Upper lobe of left lung (tissue), 6 donors: ENCODE measurements at regions not wholly inside any gene's neighbourhood (a gene's known extent, or its start where the extent isn't known, plus 50 kb on each side); places are given as distances from the start of the nearest gene placed in this dataset.

ENCODE experiments used
- ATAC-seq, 2 donors: fragments of 200-7000 bp; cut with Tn5 transposase; one replicate each; pipeline ENCODE4 v1.9.1; 2022; ENCODE audit warnings: mild to moderate bottlenecking in 2 of 2, moderate library complexity in 2 of 2; ENCODE audit not compliant: low FRiP score in 2 of 2
- DNase-seq, 2 donors: peaks; one replicate each; pipeline ENCODE4 v3.0.0-alpha.2; 2019 to 2020
- H3K27ac ChIP-seq, 4 donors: fragments of 200-600 bp; sonication (generic); one replicate each; pipeline ENCODE4 v1.5.1; 2016 to 2019
- H3K27me3 ChIP-seq, 4 donors: fragments of 200-600 bp; sonication (generic); one replicate each; pipeline ENCODE4 v1.5.1; 2017 to 2019
- H3K36me3 ChIP-seq, 4 donors: fragments of 200-600 bp; sonication (generic); one replicate each; pipeline ENCODE4 v1.5.1; 2016 to 2019
- H3K4me1 ChIP-seq, 4 donors: fragments of 200-600 bp; sonication (generic); one replicate each; pipeline ENCODE4 v1.5.1; 2018 to 2019
- H3K4me3 ChIP-seq, 4 donors: fragments of 200-600 bp; sonication (generic); one replicate each; pipeline ENCODE4 v1.5.1; 2017 to 2019; ENCODE audit warnings: mild to moderate bottlenecking in 2 of 4, moderate library complexity in 1 of 4
- H3K9me3 ChIP-seq, 4 donors: fragments of 200-600 bp; sonication (generic); one replicate each; pipeline ENCODE4 v1.5.1; 2018 to 2019
- CTCF ChIP-seq, 6 experiments: fragments of 450-650 bp in 4 of 6; fragments of 200-600 bp in 2 of 6; sonication (generic) in 2 of 6; IDR thresholded peaks; one replicate each; pipeline ENCODE4 v1.5.1; 2016 to 2019; ENCODE audit warnings: antibody characterized with exemption in 6 of 6
- EP300 ChIP-seq, 4 donors: sonication (generic); formaldehyde crosslinking; IDR thresholded peaks; one replicate each; pipeline ENCODE4 v1.5.1; 2017; ENCODE audit warnings: antibody characterized with exemption in 4 of 4, control low read depth in 2 of 4
- POLR2A ChIP-seq, 4 donors: fragments of 450-650 bp; IDR thresholded peaks; one replicate each; pipeline ENCODE4 v1.5.1; 2016 to 2017; ENCODE audit warnings: antibody characterized with exemption in 4 of 4, mild to moderate bottlenecking in 2 of 4
- POLR2AphosphoS5 ChIP-seq, 2 donors: sonication (generic); formaldehyde crosslinking; IDR thresholded peaks; one replicate each; pipeline ENCODE4 v1.5.1; 2017; ENCODE audit warnings: antibody characterized with exemption in 2 of 2
- WGBS, 2 donors: methylation state at CpG; one replicate each; pipeline ENCODE4 v1.1.5; 2017 to 2018; 5-methylcytosine and 5-hydroxymethylcytosine counted together
- donor health status: DM: no; HTN: no; CAD: no; lungs with moderate emphysema.
- donor health status: DM: no; HTN: yes; CAD: no; lungs with severe emphysema.

- 92 to 95% methylated on average over 5 to 8 of the region's 8 CpGs for WGBS, 2 donors
- Histone ChIP-seq H3K36me3 (no peaks in the 10 kb centered on the region), H3K9me3 (no peaks in the 10 kb centered on the region), H3K27me3 (no peaks in the 10 kb centered on the region), H3K27ac (no peak overlapping the region), H3K4me1 (peaks cover 6 to 12% (median 8%) of the 10 kb centered on the region in 4 donors), H3K4me3 (no peak overlapping the region)
- ATAC-seq (no peak), DNase-seq (no peak)
- TF ChIP-seq POLR2A (IDR thresholded peaks at IDR 0.05) (no peak), CTCF (IDR thresholded peaks at IDR 0.05) (no peak), EP300 (IDR thresholded peaks at IDR 0.05) (no peak), POLR2AphosphoS5 (IDR thresholded peaks at IDR 0.05) (no peak)
Observed at GRCh38 chr15:70316059-70316600, 218.4 kb upstream of the TLE3 start.

GRCh38 chr15:70315431-70315830 lies 217.7 kb upstream of the TLE3 start:
- TF ChIP-seq POLR2AphosphoS5 (IDR thresholded peaks at IDR 0.05) (no peak), POLR2A (IDR thresholded peaks at IDR 0.05) (no peak), EP300 (IDR thresholded peaks at IDR 0.05) (no peak), CTCF (IDR thresholded peaks at IDR 0.05) (no peak)
- Histone ChIP-seq H3K27me3 (no peaks in the 10 kb centered on the region), H3K4me1 (peaks cover 0 to 5% (median 1%) of the 10 kb centered on the region in 4 donors), H3K9me3 (no peaks in the 10 kb centered on the region), H3K36me3 (no peaks in the 10 kb centered on the region), H3K27ac (no peak overlapping the region), H3K4me3 (no peak overlapping the region)
- ATAC-seq (no peak), DNase-seq (no peak)

- ATAC-seq (no peak), DNase-seq (no peak)
- Histone ChIP-seq H3K9me3 (no peaks in the 10 kb centered on the region), H3K27ac (no peak overlapping the region), H3K4me1 (no peaks in the 10 kb centered on the region), H3K36me3 (no peaks in the 10 kb centered on the region), H3K4me3 (no peak overlapping the region), H3K27me3 (no peaks in the 10 kb centered on the region)
- TF ChIP-seq CTCF (IDR thresholded peaks at IDR 0.05) = no peak
- no peak for TF ChIP-seq POLR2A (IDR thresholded peaks at IDR 0.05)
- TF ChIP-seq POLR2AphosphoS5 (IDR thresholded peaks at IDR 0.05) = no peak
- no peak for TF ChIP-seq EP300 (IDR thresholded peaks at IDR 0.05)
- WGBS, 2 donors = 93 to 97% methylated on average over 3 of the region's 3 CpGs
Observed at GRCh38 chr15:70314688-70315087, 217.0 kb upstream of the TLE3 start.

GRCh38 chr15:70314018-70314354 lies 216.3 kb upstream of the TLE3 start:
- TF ChIP-seq CTCF (IDR thresholded peaks at IDR 0.05) (no peak), EP300 (IDR thresholded peaks at IDR 0.05) (no peak), POLR2A (IDR thresholded peaks at IDR 0.05) (no peak), POLR2AphosphoS5 (IDR thresholded peaks at IDR 0.05) (no peak)
- Histone ChIP-seq H3K9me3 (no peaks in the 10 kb centered on the region), H3K36me3 (no peaks in the 10 kb centered on the region), H3K4me1 (no peaks in the 10 kb centered on the region), H3K27me3 (no peaks in the 10 kb centered on the region), H3K27ac (no peak overlapping the region), H3K4me3 (no peak overlapping the region)
- WGBS, 2 donors = 98 to 99% methylated on average over 3 of the region's 3 CpGs
- DNase-seq = no peak
- ATAC-seq = no peak
